Right lobe of liver (tissue), 6 donors: ENCODE measurements at regions not wholly inside any gene's neighbourhood (a gene's known extent, or its start where the extent isn't known, plus 50 kb on each side); places are given as distances from the start of the nearest gene placed in this dataset.
A peak's percentile ranks its signal among the peaks of the same experiment; 100 is the strongest.

ENCODE experiments used
- ATAC-seq, 4 donors: fragments of 200-7000 bp; cut with Tn5 transposase; one replicate each; pipeline ENCODE4 v1.9.1; 2020; ENCODE audit warnings: mild to moderate bottlenecking in 4 of 4, moderate library complexity in 4 of 4
- DNase-seq, 3 donors: peaks; one replicate each; pipeline ENCODE4 v3.0.0-alpha.2; 2020
- H3K27ac ChIP-seq, 3 donors: fragments of 200-600 bp; one replicate each; pipeline ENCODE4 v1.8.0; 2022
- H3K27me3 ChIP-seq, 2 donors: fragments of 200-600 bp; one replicate each; pipeline ENCODE4 v1.8.0; 2022
- H3K36me3 ChIP-seq, 4 donors: fragments of 200-600 bp; sonication (generic) in 1 of 4; one replicate each; pipeline versions ENCODE4 v1.5.1 to v1.8.0; 2017 to 2022; ENCODE audit warnings: control low read depth in 1 of 4
- H3K4me1 ChIP-seq, 4 donors: fragments of 200-600 bp; sonication (generic) in 1 of 4; one replicate each; pipeline versions ENCODE4 v1.5.1 to v1.8.0; 2017 to 2022; ENCODE audit warnings: control low read depth in 1 of 4
- H3K4me3 ChIP-seq, 3 donors: fragments of 200-600 bp; one replicate each; pipeline ENCODE4 v1.8.0; 2022
- H3K9me3 ChIP-seq, 4 donors: fragments of 200-600 bp; sonication (generic) in 1 of 4; one replicate each; pipeline versions ENCODE4 v1.5.1 to v1.8.0; 2017 to 2022; ENCODE audit warnings: control low read depth in 1 of 4
- CTCF ChIP-seq, 4 donors: fragments of 200-600 bp in 3 of 4; fragments of 450-650 bp in 1 of 4; IDR thresholded peaks; one replicate each; pipeline versions ENCODE4 v1.5.1 to v1.8.0; 2016 to 2022; ENCODE audit warnings: antibody characterized with exemption in 4 of 4, mild to moderate bottlenecking in 2 of 4
- POLR2A ChIP-seq: fragments of 450-650 bp; IDR thresholded peaks from one replicate; pipeline ENCODE4 v1.6.1; 2017; ENCODE audit warnings: antibody characterized with exemption, mild to moderate bottlenecking
- WGBS: methylation state at CpG from one replicate; pipeline ENCODE4 v1.1.6; 2018; ENCODE audit warnings: low coverage, low lambda C conversion rate; ENCODE audit not compliant: insufficient coverage; ENCODE audit errors: missing lambda C conversion rate; 5-methylcytosine and 5-hydroxymethylcytosine counted together
- intact Hi-C, 2 donors: fragments of 100-400 bp; cut with DNase I; formaldehyde crosslinking; loops; one replicate each; pipeline versions ENCODE4 v1.11.2 to v1.14.1; 2022
- donor health status: DM: no; HTN: yes; CAD: no.
- donor health status: DM: no; HTN: no; CAD: no.
- donor health status: DM: no; HTN: no; CAD: no.
- donor health status: DM: no; HTN: yes; CAD: no.
- donor health status: DM: no; HTN: yes; CAD: no.

- ATAC-seq, result peak; percentile 75 to 81 (median 78)
- Histone ChIP-seq H3K4me3 (no peak overlapping the region), H3K27me3 (no peaks in the 10 kb centered on the region), H3K4me1 (no peaks in the 10 kb centered on the region), H3K9me3 (no peaks in the 10 kb centered on the region), H3K27ac (no peak overlapping the region), H3K36me3 (no peaks in the 10 kb centered on the region)
- TF ChIP-seq CTCF (IDR thresholded peaks at IDR 0.05), result peak; percentile 60 to 76 (median 72)
- TF ChIP-seq POLR2A, result no peak
- intact Hi-C loops, result no loop called here
- DNase-seq, result no peak
- WGBS, result 31% methylated on average over 8 of the region's 8 CpGs
These were observed 100.8 kb downstream of the PPM1A start for GRCh38 chr14:60349663-60350365.

- Histone ChIP-seq H3K4me1 (no peaks in the 10 kb centered on the region), H3K36me3 (no peaks in the 10 kb centered on the region), H3K27ac (no peak overlapping the region), H3K4me3 (no peak overlapping the region), H3K27me3 (no peaks in the 10 kb centered on the region), H3K9me3 (no peaks in the 10 kb centered on the region)
- DNase-seq (no peak), ATAC-seq (no peak)
- 25% methylated on average over 5 of the region's 5 CpGs for WGBS
- no peak for TF ChIP-seq CTCF (IDR thresholded peaks at IDR 0.05)
- intact Hi-C loops, result no loop called here
These were observed 101.3 kb downstream of the PPM1A start for GRCh38 chr14:60350366-60350720.

- intact Hi-C loops, result no loop called here
- 63% methylated on average over 4 of the region's 4 CpGs for WGBS
- no peaks in the 10 kb centered on the region for H3K36me3 ChIP-seq
These were observed 104.4 kb downstream of the PPM1A start for GRCh38 chr14:60353420-60353819.

GRCh38 chr14:60355768-60356167, 106.7 kb downstream of the PPM1A start:
- Histone ChIP-seq H3K27ac (no peak overlapping the region), H3K4me3 (no peak overlapping the region), H3K9me3 (no peaks in the 10 kb centered on the region), H3K4me1 (no peaks in the 10 kb centered on the region), H3K27me3 (no peaks in the 10 kb centered on the region), H3K36me3 (no peaks in the 10 kb centered on the region)
- intact Hi-C loops, result no loop called here
- DNase-seq (no peak), ATAC-seq (no peak)
- TF ChIP-seq CTCF (IDR thresholded peaks at IDR 0.05), result no peak
- TF ChIP-seq POLR2A, result no peak

More at GRCh38 chr14:60353420-60353819, 104.4 kb downstream of the PPM1A start:
- H3K27ac ChIP-seq, result no peak overlapping the region
- TF ChIP-seq CTCF (IDR thresholded peaks at IDR 0.05) (no peak), POLR2A (no peak)
- H3K27me3 ChIP-seq, result no peaks in the 10 kb centered on the region
- no peak overlapping the region for H3K4me3 ChIP-seq
- ATAC-seq (no peak), DNase-seq (no peak)
- H3K9me3 ChIP-seq, result no peaks in the 10 kb centered on the region
- H3K4me1 ChIP-seq, result no peaks in the 10 kb centered on the region

DNA sequence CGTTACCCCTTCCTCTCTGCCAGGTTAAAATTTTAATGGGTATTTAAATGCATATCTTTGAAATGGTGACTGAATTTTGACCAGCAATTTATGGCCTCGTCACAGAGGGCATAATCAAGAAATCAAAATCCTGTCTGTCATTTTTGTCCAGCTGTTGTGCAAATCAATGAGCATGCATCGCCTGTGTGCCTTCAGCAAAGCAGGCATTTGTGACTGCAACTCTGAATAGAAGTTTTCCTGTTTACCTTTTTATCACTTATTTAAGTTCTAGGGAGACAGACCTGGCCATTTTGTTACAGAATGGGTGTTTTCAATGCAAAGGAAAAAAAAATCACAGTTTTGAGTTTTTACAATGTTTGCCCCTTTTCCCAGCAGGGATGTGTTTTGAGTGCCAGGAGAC, 107.4 kb downstream of the PPM1A start:
- Histone ChIP-seq H3K9me3 (no peaks in the 10 kb centered on the region), H3K4me3 (no peak overlapping the region), H3K27ac (no peak overlapping the region), H3K4me1 (no peaks in the 10 kb centered on the region), H3K36me3 (no peaks in the 10 kb centered on the region), H3K27me3 (no peaks in the 10 kb centered on the region)
- no peak for DNase-seq
- 59% methylated on average over 3 of the region's 3 CpGs for WGBS
- ATAC-seq, result no peak
- TF ChIP-seq POLR2A (no peak), CTCF (IDR thresholded peaks at IDR 0.05) (no peak)
- intact Hi-C loops, result no loop called here
